ENCODE measurements at regions not wholly inside any gene's neighbourhood (a gene's known extent, or its start where the extent isn't known, plus 50 kb on each side); places are given as distances from the start of the nearest gene placed in this dataset.
A peak's percentile ranks its signal among the peaks of the same experiment; 100 is the strongest.
"Not testable (repeated sequence)": the region's sequence is repeated elsewhere in the genome, so short reads cannot be mapped to it uniquely, and the experiment has no call there.

GRCh38 chr12:43252585-43252984 is 299.4 kb downstream of the ADAMTS20 start:
- no peak for DNase-seq (ENCODE audit: low spot score)

GRCh38 chr12:43245947-43246346 is 306.1 kb downstream of the ADAMTS20 start:
- DNase-seq (ENCODE audit: low spot score) = no peak

DNA sequence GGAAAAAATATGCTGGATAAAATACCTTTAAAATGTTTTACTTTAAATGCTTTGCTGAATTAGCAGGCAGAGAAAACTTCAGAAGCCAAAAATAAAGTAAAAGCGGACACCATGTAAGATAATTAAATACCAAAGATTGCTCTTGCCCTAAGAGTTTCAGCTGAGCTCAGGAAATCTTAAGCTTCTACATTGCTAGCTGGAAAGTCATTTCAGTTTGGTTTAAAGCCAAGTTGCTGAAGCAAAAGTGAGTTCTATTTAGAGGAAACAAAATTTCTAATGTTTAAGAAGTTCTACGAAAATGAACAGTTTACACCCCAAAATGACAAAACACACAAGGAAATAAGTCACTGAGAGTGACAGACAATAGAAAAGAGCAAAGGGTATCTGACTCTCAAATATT is 310.0 kb downstream of the ADAMTS20 start:
- no peak for DNase-seq (ENCODE audit: low spot score)

GRCh38 chr12:43238281-43238680 is 313.7 kb downstream of the ADAMTS20 start:
- no peak for DNase-seq (ENCODE audit: low spot score)

DNA sequence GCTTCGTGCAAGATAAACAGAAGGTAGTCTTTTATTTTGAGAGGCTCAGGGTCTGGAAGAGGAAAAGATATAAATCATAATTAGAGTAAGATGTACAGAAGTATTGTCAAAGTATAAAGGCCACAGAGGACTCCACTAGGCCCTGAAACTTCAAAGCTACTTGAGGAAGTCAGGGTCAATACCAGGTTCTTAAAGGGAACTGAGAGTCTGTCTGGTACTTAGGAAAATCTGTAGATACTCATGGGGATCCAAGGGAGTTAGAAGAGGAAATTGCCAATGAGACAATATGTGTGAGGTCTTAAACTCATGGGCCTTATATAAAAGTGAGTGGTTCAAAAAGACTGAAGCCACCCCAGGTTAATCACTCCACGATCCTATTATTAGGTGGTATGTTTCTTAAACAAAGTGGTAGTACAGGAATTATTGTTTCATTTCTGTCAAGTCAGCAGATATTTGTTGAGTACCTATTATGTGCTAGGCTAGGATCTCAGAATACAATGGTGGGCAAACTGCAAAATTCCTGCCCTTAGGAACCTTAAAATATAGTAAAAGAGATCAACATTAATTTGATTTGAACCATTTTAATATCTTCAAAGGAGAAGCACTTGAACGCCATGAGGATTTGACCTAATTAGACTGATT is 314.6 kb downstream of the ADAMTS20 start:
- DNase-seq (ENCODE audit: low spot score) = no peak

DNA sequence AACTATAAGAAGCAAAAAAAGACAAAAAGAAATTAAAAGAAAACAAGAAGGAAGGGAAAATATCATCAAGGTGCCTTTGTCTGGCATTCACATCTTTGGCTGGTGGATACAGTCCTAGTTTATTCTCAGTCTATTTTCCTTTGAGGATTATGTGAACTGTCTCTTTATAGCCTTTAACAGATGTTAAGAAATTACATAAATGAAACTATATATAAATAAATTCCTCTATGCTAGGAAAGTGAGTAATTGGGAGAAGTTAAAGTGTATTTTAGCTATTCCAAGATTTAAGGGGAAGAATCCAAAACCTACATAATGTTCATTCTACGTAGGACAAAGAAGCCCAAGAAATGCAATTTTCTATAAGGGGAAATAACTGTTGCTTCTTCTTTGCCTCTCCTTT is 316.3 kb downstream of the ADAMTS20 start:
- DNase-seq (ENCODE audit: low spot score) = no peak

- DNase-seq (ENCODE audit: low spot score) = no peak
Measured at GRCh38 chr12:43233861-43234260, 318.1 kb downstream of the ADAMTS20 start.

- DNase-seq (ENCODE audit: low spot score) = no peak
Measured at GRCh38 chr12:43226151-43226550, 325.9 kb downstream of the ADAMTS20 start.

- not testable (repeated sequence) for DNase-seq (ENCODE audit: low spot score)
Measured at GRCh38 chr12:43224190-43224805, 327.7 kb downstream of the ADAMTS20 start.

DNA sequence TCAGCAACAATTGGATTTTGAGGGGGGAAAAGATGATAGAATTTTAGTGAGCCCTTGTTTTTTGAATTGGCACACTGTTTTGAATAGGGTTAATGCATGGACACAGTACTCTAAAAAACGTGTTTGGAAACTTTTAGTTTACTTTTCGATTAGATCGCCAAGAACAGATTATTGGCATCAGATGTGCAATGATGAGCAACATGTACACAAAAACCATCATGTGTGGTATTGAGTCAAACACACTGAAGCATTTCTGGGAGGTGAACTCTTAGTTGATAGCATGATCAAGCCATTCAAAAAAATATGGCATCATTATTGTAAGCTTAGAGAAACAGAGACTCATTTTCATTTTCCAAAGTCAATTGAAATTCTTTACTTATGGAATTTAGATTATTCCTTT is 329.2 kb downstream of the ADAMTS20 start:
- no peak for DNase-seq (ENCODE audit: low spot score)

- DNase-seq (ENCODE audit: low spot score) = no peak
Measured at GRCh38 chr12:43221216-43221615, 330.8 kb downstream of the ADAMTS20 start.

GRCh38 chr12:43216490-43216889 is 335.5 kb downstream of the ADAMTS20 start:
- no peak for DNase-seq (ENCODE audit: low spot score)

GRCh38 chr12:43214166-43214565 is 337.8 kb downstream of the ADAMTS20 start:
- no peak for DNase-seq (ENCODE audit: low spot score)

GRCh38 chr12:43213608-43214007 is 338.4 kb downstream of the ADAMTS20 start:
- no peak for DNase-seq (ENCODE audit: low spot score)

- no peak for DNase-seq (ENCODE audit: low spot score)
Measured at GRCh38 chr12:43210485-43211192, 341.4 kb downstream of the ADAMTS20 start.

DNA sequence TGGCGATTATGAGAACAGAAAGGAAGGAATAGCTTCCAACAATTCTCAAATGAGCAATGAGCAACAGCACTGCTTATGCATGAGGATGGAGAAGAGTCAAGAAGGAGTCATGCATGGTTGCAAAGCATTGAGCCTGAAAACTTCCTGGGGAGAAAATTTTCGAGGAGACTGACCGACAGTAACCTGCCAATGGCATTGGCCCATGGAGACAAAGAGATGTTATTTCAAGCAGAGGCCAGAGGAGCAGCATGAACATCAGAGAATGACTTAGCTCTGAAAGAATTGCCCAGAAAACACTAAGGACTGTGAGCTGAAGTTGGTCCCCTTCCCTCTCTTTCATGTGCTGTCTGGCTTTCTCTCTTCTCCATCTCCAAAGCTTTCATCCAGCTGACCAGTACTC is 343.4 kb downstream of the ADAMTS20 start:
- DNase-seq (ENCODE audit: low spot score) = no peak

GRCh38 chr12:43208221-43208620 is 343.8 kb downstream of the ADAMTS20 start:
- DNase-seq (ENCODE audit: low spot score) = no peak

GRCh38 chr12:43206396-43206795 is 345.6 kb downstream of the ADAMTS20 start:
- DNase-seq (ENCODE audit: low spot score) = peak; percentile 6

- DNase-seq (ENCODE audit: low spot score) = no peak
Measured at GRCh38 chr12:43198608-43199007, 353.4 kb downstream of the ADAMTS20 start.

- no peak for DNase-seq (ENCODE audit: low spot score)
Measured at GRCh38 chr12:43196268-43196907, 355.6 kb downstream of the ADAMTS20 start.

GRCh38 chr12:43193096-43193495 is 358.9 kb downstream of the ADAMTS20 start:
- DNase-seq (ENCODE audit: low spot score) = not testable (repeated sequence)

DNA sequence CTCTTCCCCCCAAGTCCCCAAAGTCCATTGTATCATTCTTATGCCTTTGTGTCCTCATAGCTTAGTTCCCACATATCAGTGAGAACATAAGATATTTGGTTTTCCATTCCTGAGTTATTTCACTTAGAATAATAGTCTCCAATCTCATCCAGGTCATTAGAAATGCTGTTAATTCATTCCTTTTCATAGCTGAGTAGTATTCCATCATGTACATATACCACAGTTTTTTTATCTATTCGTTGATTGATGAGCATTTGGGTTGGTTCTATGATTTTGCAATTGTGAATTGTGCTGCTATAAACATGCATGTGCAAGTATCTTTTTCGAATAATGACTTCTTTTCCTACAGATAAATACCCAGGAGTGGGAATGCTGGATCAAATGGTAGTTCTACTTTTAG is 359.6 kb downstream of the ADAMTS20 start:
- not testable (repeated sequence) for DNase-seq (ENCODE audit: low spot score)

DNA sequence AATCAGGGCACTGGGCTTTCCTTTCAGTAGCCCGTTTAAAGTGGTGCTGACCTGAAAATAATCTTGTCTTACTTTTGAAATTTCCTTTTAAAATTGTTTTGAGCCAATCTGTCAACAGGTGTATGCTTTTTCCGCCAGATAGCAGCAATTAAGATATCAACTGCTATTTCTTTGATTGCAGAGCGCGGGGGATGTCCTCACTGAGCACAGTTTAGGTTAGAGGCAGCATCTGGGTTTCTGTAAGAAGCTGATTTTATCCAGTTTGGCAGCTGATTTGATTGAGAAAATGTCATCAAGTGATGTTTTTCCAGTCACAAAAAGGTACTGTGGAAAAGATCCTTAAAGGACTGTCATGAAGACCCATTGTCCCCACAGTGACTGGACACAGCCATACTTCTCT is 371.8 kb downstream of the ADAMTS20 start:
- DNase-seq (ENCODE audit: low spot score) = no peak

Data from COLO829 (cell line).